ENCODE measurements at regions not wholly inside any gene's neighbourhood (a gene's known extent, or its start where the extent isn't known, plus 50 kb on each side); places are given as distances from the start of the nearest gene placed in this dataset.

DNA sequence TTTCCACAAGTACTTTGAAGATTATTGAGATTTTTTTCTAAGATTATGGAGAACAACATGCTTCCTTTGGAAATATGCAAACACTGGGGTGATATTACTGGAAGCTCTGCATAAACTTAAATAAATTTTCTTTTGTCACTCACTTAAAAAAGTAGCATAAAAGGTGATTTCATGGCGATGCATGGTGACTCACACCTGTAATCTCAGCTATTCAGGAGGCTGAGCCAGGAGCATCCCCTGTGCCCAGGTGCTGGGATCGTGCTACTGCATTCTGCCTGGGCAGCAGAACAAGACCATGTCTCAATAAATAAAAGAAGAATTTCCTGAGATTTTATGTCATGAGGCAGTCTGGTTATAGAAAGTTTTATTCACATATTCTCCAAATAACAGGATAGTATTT is 679.1 kb upstream of the CDH2 start:
- DNase-seq (ENCODE audit: low spot score): no peak

DNA sequence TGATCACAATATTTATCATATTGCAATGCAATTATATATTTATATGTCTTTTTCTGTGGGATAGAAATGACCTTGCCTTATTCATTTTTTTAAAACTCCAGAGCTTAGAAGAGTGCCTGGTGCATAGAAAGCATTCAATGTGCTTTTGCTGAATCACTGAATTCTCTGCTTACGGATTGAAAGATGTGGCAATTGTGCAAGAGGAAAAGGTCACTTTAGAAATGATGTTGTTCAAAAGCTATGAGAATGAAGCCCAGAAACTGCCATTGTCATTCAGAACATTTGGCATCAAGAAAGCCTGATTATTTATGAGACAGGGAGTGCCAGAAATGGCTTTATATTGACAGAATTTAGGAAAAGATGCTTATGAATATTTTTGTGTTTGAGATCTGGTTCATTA is 678.6 kb upstream of the CDH2 start:
- DNase-seq (ENCODE audit: low spot score): no peak

- DNase-seq (ENCODE audit: low spot score): no peak
Measured at GRCh38 chr18:28854964-28855363, 678.0 kb upstream of the CDH2 start.

GRCh38 chr18:28846958-28847357 is 670.0 kb upstream of the CDH2 start:
- DNase-seq (ENCODE audit: low spot score): no peak

DNA sequence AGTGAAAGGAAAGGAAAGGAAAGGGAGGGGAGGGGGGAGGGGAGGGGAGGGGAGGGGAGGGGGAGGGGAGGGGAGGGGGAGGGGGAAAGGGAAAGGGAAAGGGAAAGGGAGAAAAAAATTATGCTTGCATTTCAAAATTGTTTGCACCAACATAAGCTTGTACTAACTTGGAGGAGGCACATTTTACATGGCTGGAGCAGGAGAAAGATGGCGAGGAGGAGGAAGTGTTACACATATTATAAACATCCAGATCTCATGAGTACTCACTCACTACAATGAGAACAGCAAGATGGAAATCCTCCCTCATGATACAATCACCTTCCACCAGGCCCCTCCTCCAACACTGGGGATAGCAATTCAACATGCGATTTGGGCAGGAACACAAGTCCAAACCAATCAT is 660.2 kb upstream of the CDH2 start:
- DNase-seq (ENCODE audit: low spot score): no peak

DNA sequence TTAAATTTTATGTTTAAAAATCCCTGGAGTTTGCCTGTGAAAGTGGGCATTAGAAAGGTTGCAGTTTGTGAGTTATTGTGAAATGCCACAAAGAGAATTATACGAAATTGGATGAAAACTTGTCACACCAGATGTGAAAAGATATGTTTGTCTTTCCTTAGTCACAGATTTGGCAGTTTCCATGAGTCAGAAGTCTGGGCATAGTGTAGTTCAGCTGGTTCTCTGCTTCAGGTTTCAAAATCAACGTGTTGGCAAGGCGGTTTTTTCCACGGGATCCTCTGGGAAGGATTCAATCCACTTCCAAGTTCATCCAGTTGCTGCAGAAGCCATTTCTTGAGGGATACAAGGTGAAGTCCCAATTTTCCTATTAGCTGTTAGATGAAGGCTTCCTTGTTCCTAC is 658.0 kb upstream of the CDH2 start:
- no peak for DNase-seq (ENCODE audit: low spot score)

GRCh38 chr18:28831908-28832307 is 655.0 kb upstream of the CDH2 start:
- DNase-seq (ENCODE audit: low spot score): no peak

GRCh38 chr18:28831476-28831875 is 654.5 kb upstream of the CDH2 start:
- DNase-seq (ENCODE audit: low spot score): no peak

- no peak for DNase-seq (ENCODE audit: low spot score)
Measured at GRCh38 chr18:28826107-28826506, 649.2 kb upstream of the CDH2 start.

DNA sequence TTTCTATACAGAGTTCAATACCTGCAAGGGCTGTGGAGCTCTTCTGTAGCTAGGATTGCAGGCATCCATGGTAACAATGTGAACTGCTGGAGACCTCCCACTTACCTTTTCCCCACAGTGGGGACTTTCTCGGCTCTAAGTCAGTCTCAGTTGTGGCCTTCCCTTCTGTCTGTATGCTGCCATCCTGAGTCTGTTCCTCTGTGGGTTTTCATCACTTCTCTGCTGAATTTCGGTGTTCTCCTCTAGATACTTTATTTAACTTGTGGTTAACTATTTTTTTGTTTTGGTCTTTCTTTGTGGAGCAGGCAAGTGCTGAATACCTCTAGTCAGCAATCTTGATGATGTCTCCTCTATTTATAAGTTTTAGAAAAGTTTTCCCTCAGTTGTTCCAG is 647.2 kb upstream of the CDH2 start:
- DNase-seq (ENCODE audit: low spot score): no peak

- DNase-seq (ENCODE audit: low spot score): no peak
Measured at GRCh38 chr18:28823506-28824182, 646.7 kb upstream of the CDH2 start.

- no peak for DNase-seq (ENCODE audit: low spot score)
Measured at GRCh38 chr18:28820353-28820752, 643.4 kb upstream of the CDH2 start.

- DNase-seq (ENCODE audit: low spot score): no peak
Measured at GRCh38 chr18:28816155-28816554, 639.2 kb upstream of the CDH2 start.

DNA sequence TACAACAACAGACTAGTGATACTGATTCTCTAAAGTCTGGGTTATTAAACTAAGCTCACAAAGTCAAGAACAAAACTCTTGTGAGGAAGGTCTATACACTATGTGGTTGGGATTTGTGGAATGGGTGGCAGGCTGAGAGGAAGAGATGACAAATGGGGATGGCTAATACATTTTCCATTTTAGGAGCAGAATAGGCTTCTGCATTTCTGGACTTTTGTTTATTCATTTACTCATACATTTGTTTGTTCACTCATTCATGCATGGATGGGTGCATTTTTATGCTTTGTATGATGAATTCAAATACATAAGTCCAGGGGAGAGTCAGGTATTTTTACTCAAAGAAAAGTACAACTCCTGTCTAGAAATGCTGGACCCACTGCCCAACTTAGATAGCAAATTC is 637.4 kb upstream of the CDH2 start:
- no peak for DNase-seq (ENCODE audit: low spot score)

- DNase-seq (ENCODE audit: low spot score): no peak
Measured at GRCh38 chr18:28808373-28808772, 631.4 kb upstream of the CDH2 start.

DNA sequence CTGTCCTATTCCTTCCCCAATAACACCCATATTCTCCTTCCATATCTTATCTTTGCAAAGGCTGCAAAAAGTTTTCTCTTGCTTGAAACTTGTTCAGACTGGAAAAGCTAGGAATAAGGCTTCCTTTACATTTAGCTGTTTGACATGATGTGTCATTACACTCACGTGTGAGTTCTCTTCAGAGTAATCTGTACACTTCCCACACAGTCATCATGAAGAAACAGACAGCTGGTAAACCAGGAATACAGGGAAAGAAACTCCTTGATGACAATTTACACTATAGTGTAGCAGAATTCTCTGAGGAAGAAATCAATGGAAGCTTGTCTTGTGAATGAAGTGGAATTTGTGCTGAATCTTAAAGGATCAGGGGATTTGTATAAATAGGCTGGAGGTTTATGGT is 628.6 kb upstream of the CDH2 start:
- no peak for DNase-seq (ENCODE audit: low spot score)

DNA sequence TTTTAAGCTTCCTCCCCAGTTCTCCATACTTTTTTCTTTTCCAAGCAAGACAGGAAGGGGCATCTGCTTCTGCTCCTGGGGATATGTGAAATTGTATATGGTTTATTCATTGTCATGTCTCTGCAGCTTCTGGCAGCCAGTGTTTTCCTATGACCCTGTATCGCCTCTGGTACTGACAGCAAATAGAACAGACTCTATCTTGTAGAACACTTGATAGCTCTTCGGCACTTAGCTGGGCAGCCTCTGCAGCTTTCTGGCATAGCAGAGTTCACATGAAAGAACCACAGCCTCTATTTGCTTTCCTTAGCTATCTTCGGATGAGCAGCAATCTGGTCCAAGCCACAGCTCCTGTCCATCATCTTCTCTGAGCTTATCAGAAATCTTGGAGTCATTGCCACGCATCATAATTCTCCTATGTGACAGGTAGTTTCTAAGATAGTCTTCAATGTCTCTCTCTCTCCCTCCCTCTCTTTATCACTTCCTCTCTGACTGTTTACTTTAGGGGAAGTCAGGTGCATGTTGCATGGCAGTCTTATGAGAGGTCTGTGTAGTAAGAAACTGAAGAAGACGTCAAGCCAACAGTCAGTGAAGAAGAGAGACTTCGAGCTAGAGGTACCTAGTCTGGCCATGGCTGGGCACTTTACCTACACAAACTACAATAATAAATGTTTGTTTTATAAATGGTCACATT is 627.7 kb upstream of the CDH2 start:
- DNase-seq (ENCODE audit: low spot score): no peak

DNA sequence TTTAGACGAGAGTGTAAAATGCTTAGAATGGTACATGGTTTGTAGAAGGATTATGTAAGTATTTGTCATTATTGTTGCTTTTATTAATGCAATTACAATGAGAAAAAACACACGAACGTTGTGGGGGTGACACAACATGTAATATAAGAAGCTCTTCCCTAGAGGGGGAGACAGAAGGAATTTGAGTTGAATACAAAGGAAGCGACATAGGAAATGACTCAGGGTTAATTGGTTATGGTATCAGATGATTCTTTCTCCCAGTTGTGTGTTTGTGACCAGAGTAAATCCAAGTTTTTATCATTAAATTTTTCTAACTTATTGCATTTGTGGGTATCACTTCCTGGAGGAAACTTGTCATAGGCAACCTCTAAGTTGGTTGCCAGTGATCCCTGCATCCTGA is 625.6 kb upstream of the CDH2 start:
- DNase-seq (ENCODE audit: low spot score): no peak

- no peak for DNase-seq (ENCODE audit: low spot score)
Measured at GRCh38 chr18:28801876-28802275, 624.9 kb upstream of the CDH2 start.

- DNase-seq (ENCODE audit: low spot score): no peak
Measured at GRCh38 chr18:28794459-28795245, 617.7 kb upstream of the CDH2 start.

- no peak for DNase-seq (ENCODE audit: low spot score)
Measured at GRCh38 chr18:28793901-28794300, 617.0 kb upstream of the CDH2 start.

GRCh38 chr18:28792404-28793086 is 615.6 kb upstream of the CDH2 start:
- DNase-seq (ENCODE audit: low spot score): peak; percentile 48
